SW480 (cell line): ENCODE measurements at regions not wholly inside any gene's neighbourhood (a gene's known extent, or its start where the extent isn't known, plus 50 kb on each side); places are given as distances from the start of the nearest gene placed in this dataset.
"Not testable (repeated sequence)": the region's sequence is repeated elsewhere in the genome, so short reads cannot be mapped to it uniquely, and the experiment has no call there.

Source experiments
- DNase-seq: peaks from one replicate; pipeline ENCODE4 v3.0.0-alpha.2; 2016; ENCODE audit warnings: low spot score

GRCh38 chr12:33514893-33515292 lies 75.3 kb upstream of the SYT10 start:
- DNase-seq = no peak

- DNase-seq = no peak
Observed at GRCh38 chr12:33519566-33519965, 79.9 kb upstream of the SYT10 start.

DNA sequence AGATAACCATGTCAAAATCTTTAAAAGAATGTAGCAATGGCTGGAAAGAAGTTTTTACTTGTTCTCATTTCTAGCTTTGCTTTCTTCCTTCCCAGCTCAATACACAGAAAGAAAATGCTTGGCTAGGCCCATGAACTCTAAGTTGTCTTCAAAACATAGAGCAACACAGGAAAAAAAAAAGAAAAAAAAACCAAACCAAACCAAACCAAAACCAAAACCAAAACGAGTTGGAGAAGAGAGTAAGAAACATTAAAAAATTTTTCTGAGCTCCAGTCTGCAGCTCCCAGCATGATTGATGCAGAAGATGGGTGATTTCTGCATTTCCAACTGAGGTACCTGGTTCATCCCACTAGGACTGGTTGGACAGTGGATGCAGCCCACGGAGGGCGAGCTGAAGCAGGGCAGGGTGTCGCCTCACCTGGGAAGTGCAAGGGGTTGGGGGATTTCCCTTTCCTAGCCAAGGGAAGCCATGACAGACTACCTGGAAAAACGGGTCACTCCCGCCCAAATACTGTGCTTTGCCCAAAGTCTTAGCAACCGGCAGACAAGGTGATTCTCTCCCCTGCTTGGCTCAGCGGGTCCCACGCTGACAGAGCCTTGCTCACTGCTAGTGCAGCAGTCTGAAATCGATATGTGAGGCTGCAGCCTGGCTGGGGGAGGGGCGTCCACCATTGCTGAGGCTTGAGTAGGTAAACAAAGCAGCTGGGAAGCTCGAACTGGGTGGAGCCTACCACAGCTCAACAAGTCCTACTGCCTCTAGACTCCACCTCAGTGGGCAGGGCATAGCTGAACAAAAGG lies 81.1 kb upstream of the SYT10 start:
- not testable (repeated sequence) for DNase-seq

GRCh38 chr12:33529031-33529430 lies 89.4 kb upstream of the SYT10 start:
- DNase-seq = no peak

GRCh38 chr12:33529810-33530209 lies 90.2 kb upstream of the SYT10 start:
- no peak for DNase-seq

DNA sequence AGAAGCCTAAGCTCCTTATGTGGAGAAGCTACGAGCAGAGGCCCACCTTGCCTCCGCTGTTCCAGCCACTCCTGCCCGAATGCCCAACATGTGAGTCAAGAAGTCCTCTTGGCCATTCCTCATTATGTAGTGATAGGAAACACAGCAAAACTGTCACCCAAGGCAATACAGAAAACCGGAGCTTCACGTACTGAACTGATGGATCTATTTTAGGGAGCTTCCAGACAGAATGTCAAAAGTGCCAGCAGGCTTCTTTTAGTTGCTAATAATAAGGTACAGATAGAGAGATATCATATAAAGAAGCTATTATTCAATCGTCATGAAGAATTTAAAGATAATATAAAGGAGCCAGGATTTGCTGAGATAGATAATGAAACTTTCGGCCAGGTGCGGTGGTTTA lies 91.6 kb upstream of the SYT10 start:
- no peak for DNase-seq

DNA sequence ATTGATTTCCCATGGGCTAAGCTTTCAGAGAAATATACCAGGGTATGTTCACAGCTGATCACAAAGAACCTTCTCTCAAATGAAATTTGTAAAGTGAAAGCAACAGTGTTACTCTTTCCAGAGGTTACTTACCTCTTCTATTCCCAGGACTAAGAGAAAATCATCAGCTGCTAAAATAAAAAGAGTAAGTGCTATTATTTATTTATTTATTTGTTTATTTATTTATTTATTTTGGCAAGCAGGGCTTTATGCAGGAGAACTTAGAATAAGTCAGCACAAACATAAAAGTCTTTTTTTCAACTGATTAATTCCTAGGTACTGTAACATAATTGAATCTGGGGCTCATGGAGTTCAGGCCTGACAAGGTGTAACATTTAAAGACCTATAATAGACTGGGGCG lies 93.9 kb upstream of the SYT10 start:
- no peak for DNase-seq

GRCh38 chr12:33536431-33536830 lies 96.8 kb upstream of the SYT10 start:
- DNase-seq = no peak

DNA sequence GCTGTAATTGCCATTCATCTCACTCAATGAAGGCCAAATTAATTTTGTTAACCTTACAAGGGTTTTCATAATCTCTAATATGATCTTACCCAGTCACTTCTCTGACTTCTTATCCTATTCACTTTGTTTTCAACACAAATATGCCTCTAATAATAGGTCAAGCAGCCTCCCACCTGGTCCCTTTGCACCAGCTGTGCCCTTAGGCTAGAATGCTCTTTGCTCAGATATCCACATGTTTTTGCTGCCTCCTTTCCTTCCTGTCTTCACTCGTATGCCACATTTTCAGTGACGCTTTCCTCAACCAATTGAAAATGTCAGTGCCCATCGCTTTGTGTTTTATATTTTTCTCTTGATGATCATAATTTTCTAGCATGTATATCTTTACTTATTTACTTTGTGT lies 106.4 kb upstream of the SYT10 start:
- DNase-seq = no peak

GRCh38 chr12:33547084-33547483 lies 107.5 kb upstream of the SYT10 start:
- DNase-seq = no peak

DNA sequence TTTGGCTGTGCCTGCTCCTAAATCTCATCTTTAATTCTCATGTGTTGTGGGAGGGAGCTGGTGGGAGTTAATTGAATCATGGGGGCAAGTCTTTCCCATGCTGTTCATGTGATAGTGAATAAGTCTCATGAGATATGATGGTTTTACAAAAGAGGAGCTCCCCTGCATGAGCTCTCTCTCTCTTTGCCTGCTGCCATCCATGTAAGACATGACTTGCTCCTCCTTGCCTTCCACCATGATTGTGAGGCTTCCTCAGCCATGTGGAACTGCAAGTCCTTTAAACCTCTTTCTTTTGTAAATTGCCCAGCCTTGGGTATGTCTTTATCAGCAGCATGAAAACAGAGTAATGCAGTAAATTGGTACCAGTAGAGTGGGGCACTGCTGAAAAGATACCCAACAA lies 110.6 kb upstream of the SYT10 start:
- not testable (repeated sequence) for DNase-seq

DNA sequence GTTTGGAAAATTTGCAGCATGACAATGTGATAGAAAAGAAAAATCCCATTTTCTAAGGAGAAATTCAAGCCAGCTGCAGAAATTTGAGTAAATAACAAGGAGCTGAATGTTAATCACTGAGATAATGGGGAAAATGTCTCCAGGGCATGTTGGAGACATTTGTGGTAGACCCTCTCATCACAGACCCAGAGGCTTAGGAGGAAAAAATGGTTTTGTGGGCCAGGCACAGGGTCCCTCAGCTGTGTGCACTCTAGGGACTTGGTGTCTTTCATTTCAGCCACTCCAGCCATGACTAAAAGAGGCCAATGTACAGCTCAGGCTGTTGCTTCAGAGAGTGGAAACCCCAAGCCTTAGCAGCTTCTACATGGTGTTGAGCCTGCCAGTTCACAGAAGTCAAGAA lies 111.4 kb upstream of the SYT10 start:
- DNase-seq = no peak

DNA sequence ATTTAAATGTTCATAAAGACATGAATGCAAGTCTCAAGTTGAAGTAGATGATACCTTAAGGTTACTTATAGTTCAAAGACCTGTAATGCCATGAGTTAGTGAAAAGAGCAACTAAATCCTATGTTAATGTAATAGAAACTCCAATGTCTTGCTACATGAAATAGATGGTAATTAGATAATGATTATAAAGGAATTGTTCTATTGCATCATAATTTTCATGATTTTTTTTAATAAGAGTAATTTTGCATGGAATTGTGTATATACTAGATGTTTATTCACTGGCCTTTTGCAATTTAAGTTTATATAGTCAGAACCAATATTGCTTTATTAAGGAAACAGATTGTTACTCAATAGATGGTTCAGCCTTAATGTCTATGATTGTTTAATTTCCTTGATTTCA lies 115.5 kb upstream of the SYT10 start:
- DNase-seq = no peak

GRCh38 chr12:33560653-33561208 lies 121.1 kb upstream of the SYT10 start:
- no peak for DNase-seq

DNA sequence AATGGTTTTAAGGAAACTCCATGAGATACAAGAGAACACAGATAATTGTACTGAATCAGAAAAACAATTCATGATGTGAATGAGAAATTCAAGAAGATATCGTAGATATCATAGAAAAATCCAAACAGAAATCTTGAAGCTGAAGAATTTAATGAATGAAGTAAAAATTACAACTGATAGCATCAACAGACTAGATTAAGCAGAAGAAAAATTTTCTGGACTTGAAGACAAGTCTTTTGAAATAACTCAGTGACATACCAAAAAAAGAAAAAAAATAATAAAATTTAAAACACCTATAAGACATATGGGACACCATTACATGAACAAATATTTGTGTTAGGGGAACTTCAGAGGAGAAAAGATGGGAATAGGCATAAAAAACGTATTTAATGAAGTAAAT lies 122.8 kb upstream of the SYT10 start:
- no peak for DNase-seq

DNA sequence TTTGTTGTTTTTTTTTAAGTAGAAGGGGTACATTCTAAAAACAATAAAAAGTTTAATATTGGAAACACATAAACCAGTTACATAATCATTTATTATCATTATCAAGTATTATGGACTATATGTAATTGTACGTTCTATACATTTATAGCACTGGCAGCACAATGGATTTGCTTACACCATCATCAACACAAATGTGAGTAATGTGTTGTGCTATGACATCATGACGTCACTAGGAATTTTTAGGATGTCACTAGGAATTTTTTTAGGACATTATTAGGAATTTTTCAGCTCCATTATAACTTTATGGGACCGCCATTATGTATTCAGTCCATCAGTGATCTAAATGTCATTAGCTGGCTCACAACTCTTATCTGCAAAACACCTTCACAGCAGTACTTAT lies 126.8 kb upstream of the SYT10 start:
- DNase-seq = no peak

DNA sequence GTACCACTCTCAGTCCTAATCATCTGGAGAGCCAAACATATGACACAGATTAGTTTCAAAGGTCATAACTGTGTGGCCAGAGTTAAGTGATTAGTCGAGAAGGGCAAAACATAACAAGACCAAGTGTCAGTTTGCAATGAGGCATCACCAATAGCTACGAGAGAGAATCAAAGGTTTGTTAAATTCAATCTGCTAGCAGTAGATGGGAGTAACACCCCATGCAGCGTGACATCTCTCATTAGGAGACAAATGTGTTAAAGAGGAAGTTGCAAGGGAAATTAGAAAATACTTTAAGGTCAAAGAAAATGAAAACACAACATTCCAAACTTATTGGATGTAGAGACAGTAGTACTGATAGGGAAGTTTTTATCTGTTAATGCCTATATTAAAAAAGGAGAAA lies 135.7 kb upstream of the SYT10 start:
- DNase-seq = no peak

DNA sequence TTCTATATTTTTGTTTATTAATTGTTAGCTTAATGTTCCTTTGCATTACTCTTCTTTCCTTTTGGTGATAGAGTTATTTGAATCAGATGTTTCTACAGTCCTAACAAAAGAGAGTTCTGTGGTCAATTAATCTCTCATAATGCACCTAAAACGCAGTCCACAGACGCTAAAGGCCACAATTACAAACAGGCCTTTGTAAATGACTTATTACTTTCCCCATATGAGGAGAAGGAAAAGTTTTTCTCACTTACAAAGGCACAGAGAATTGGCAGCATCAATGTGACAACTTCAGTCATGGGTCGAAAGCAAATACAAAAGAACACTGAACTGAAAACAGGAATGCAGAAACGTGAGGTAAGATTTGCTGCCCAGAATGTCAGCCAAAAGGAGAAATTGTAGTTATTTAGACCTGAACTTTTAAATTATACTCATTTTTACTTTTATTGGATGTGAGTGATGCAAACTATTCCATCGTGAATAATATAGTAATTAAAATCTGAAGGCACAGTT lies 142.0 kb upstream of the SYT10 start:
- no peak for DNase-seq

DNA sequence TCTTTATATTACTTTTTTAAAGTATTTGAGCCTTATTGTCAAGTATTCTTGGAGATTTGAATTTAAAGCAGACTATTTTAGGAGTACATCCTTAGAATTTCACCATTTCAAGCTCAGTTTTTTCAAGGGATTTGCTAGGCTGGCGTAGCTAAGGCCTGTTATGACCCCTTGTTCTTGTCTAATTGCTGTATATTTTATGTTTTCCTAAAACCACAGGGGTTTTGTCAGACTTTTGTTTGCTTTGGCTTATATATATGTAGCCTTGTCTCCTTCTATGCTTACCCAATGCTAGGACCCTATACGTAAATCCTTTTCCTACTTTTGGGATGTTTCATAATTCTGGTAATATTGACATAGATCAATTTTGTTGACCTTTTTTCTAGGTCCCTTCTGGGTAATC lies 147.0 kb upstream of the SYT10 start:
- no peak for DNase-seq

- DNase-seq = no peak
Observed at GRCh38 chr12:33587354-33587753, 147.7 kb upstream of the SYT10 start.

DNA sequence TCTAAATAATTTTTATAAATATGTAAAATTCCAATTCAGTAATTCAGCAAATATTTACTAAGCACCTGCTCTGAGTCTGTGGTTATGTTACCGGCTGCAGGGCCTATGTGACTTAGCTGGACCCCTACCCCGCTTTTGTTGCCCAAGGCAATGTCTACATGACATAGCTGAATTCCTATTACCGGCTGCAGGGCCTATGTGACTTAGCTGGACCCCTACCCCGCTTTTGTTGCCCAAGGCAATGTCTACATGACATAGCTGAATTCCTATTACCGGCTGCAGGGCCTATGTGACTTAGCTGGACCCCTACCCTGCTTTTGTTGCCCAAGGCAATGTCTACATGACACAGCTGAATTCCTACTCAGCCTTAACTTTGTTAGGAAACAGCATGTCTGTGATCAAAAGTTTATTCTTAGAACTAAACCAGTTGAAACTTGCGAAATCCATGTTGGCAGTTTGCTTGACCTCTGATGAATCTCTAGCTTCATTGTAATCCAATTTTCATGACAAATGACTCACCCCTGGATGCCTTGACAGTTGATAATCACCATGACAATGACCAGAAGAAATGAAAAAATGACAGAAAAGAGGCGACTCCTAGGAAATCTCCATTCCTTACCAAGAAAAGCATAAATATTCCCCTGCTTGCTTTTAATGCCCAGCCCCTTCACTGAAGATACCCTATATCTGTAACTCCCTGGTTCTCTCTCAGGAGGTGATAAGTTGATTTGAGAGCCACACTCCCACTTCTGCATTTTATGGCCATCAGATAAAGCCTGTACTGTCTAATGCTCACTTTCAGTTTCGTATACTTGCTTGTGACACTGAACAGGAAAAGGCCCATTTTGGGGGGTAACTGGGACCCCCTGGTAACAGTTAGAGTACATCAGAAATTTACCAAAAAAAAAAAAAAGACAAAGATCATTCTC lies 148.4 kb upstream of the SYT10 start:
- no peak for DNase-seq

- no peak for DNase-seq
Observed at GRCh38 chr12:33588725-33589405, 149.2 kb upstream of the SYT10 start.
